Retina (tissue), 1 donor: ENCODE measurements at regions not wholly inside any gene's neighbourhood (a gene's known extent, or its start where the extent isn't known, plus 50 kb on each side); places are given as distances from the start of the nearest gene placed in this dataset.
A peak's percentile ranks its signal among the peaks of the same experiment; 100 is the strongest.

Experiments
- DNase-seq: peaks from one replicate; pipeline ENCODE4 v3.0.0-alpha.2; 2016

- DNase-seq: no peak
Measured at GRCh38 chr2:120461546-120462537, 115.9 kb downstream of the INHBB start.

DNA sequence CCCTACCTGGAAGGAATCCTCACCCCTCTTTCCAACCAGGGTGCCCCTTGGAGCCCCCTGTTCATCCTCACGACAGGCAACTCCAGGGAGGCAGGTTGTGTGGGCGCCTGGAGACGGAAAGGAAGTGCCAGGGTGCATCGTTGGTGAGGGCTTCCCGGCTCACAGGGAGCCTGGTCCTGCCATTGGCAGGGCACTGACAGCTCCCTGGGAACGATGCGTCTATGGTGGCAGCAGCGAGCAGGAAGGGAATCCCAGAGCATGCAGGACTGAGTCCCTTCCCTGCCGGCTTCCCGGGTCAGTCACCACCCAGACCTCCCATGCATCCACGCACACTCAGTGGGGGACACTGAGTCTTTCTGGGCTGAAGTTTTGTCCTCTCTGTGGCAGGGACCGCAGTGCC lies 117.6 kb downstream of the INHBB start:
- no peak for DNase-seq

GRCh38 chr2:120463996-120464395 lies 118.1 kb downstream of the INHBB start:
- DNase-seq: no peak

- DNase-seq: no peak
Measured at GRCh38 chr2:120464448-120464931, 118.6 kb downstream of the INHBB start.

DNA sequence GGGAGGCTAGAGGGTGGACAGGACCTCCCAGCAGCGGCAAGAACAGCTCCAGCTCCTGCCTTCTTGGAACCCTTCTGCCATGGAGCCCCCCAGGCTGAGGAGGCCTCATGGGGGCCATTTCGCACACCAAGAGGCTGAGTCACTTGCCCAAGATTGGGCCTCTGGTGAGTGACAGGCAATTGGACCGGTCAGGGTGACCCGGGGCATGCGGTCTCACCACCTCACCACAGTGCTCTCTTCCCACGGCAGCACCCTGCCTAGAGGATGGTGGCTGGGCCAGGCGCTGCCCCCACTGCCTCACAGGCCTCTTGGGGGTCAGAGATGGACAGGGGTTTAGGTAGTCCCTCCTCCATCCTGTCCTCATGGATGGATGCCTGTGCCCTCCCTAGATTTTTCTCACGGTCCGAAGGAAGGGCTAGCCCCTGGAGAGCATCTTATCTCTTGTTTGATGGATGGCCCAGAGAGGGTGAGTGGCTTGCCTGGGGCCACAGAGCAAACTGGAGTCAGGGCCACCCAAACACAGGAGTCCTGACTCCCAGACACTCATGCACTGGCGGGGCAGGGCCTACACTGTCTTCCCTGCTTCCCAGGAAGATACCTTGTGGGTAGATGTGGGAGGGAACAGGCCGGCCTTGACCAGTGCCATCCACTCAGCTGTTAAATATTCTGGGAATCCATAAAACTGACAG lies 119.2 kb downstream of the INHBB start:
- no peak for DNase-seq

GRCh38 chr2:120465701-120465988 lies 119.7 kb downstream of the INHBB start:
- DNase-seq: no peak

GRCh38 chr2:120465989-120466703 lies 120.2 kb downstream of the INHBB start:
- peak; percentile 67 for DNase-seq

DNA sequence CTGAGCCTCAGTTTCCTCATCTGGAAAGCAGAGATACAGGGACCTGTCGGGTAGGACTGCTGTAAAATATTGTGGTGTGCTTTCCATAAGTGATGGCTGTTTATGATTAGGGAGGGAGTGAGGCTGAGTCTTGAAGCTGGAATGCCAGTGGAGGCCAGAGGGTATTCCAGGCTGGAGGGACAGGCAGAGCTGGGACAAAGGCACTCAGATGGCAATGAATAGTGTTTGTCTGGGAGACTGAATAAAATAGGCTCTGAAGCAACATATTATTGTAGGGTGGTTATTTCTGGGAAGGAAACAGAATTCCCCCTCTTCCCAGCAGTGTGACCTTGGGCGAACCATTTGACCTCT lies 120.7 kb downstream of the INHBB start:
- no peak for DNase-seq

DNA sequence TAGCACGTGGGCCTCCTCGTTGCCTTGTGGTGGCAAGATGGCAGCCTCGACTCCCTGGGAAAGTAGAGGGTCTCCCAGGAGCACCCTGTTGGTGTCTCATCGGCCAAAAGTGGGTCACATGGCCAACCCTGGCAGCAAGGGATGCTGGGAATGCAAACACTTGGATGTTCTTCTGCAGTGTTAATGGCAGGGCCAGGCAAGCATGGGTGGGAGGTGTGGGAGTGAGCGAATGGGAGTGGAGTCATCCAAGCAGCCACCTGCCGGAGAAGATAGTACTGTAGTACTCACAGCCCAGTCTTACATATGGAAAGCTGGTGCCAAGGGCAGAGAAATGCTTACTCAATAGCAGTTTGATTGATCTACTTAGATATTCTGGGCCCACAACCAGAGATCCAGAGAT lies 122.2 kb downstream of the INHBB start:
- no peak for DNase-seq

GRCh38 chr2:120469426-120469825 lies 123.5 kb downstream of the INHBB start:
- DNase-seq: no peak

DNA sequence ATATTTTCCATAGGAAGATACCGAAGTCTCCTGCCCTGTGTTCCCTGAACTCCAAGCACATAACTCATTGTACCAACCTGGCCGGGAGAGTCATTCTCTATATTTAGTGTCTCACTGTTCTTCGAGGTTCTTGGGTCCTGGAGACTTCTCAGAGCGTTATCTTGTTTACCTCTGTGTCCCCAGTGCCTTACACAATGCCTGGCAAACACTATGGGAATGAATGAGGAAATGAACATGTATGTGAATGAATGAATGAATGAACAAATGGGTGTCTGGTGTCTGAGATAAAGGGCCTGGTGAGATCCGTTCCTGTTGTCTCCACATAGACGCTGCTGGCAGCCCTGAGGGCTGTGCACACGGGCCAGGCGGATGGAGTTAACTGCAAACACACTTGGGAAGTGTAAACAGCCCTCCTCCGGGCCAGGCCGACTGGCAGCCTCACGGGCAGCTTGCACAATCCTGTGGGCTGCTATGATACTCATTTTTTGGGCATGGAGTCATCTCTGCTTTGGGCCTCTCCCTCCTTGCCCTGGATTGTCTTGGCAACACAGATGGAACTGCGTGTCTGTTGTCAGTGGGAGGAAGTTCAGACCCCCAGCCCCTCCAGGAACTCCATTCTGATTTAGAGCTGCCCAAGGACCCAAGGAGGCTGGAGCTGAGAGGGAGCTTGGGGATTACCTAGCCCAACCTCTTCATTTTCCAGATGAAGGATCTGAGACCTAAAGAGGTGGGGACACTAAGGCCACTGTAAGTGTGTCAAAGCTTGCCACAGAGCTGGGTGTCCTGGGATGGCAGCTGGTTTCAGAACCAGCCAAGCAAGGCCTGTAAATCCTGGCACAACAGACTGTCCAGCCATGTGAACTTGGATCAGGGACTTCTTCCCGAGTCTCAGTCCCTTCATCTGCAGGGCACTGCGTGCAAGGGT lies 124.4 kb downstream of the INHBB start:
- no peak for DNase-seq

DNA sequence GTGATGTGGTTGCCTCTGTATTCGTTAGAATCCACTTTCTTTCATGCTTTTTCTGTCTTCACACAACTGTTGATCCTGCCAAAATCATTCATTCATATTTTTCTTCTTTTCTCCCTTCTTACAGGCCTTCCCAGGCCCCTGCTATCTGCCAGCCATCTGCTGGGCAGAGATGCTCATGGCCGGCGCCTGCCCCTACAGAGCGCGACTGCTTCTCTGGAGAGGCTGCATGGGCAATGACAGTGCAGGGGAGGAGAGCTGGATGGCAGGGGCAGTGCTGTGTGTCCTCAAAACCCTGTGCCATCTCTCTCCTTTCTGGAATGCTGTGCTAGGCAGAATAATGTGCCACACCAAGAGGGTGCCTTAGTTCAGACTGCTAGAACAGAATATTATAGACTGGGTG lies 125.2 kb downstream of the INHBB start:
- no peak for DNase-seq

DNA sequence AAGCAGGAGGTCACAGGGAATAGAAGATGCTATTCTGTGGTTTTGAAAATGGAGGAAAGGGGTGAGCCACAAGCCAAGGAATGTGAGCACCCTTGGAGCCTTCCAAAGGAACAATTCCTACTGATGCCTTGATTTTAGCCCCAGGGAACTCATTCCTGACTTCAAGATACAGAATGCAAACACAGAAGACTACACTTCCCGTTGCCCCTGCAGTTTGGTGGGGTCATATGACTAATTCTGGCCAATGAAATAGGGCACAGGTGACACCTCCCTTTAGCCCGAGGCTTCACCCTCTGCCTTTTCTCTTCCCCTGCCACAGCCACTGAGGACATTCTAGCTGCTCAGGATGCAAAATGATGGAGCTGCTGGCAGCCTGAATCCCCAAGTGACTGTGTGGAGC lies 126.1 kb downstream of the INHBB start:
- DNase-seq: no peak

DNA sequence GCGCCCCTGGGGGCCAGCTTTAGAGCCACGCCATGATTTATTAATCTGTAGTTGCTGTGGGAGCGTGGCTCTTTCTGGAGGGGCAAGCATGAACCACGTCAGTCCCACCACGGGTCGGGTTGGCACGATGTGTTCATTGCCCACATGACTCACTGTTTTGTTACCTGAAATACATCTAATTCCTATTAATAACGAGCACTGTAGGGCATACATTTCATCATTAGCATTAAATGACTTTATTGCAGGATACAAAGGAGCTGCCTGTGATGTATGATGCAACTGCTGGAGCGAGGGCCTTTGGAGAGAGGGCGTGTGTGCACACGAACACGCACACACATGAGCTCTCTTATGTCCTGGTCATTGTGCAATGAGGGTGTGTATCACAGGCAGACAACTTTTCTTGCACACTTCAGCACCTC lies 127.0 kb downstream of the INHBB start:
- DNase-seq: no peak

DNA sequence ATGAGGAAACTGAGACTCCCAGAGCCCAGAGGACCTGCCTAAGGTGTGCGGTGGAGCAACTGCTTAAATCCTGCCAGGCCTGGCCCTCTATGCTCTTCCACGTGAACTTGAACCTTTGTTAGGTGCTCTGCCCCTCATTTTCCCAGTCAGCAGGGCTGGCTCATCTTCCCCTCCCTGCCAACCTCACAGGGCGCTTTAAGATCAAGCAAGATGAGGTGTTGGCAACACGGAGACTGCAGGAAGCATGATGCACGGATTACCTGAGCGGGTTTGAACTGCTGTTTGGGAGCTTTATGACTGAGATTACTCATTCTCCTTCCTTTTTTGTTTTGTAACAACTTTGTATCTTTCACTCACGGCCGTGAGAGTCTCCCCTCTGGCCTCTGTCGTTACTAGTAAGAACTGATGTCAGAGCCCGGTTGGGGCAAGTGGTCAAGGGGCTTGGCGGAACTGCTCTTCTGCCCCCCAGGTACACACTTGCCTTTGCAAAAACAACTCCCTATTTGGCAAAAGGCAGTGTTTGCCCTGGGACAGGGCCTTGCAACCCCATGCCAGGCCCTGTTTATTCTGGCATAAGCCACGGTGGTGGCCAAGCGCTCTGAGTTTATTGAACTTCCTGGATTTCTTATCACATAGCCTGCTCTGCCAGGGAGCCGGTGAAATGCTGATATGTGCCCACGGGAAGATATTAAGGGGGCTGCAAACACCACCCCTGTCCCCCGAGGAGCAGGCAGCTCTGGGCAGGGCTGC lies 127.8 kb downstream of the INHBB start:
- no peak for DNase-seq

DNA sequence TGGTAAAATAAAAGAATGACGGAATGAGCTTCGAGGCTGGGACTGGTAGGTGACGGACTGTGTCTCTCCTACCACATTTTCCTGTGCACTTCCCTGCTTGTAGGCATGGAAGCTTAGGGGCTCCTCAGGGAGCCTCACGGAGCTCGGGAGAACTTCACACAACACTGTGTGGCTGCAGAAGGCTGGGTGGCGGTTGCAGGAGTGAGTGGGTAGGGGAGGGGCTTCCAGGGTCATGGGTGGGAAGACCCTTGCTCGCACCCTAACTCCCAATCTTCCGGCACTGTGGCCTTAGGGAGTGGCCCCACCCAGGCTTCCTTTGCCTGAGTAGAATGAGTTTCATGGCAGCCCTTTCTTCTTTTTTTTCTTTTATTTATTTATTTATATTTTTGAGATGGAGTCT lies 128.6 kb downstream of the INHBB start:
- no peak for DNase-seq

- DNase-seq: no peak
Measured at GRCh38 chr2:120476141-120476540, 130.2 kb downstream of the INHBB start.

GRCh38 chr2:120477198-120477597 lies 131.3 kb downstream of the INHBB start:
- no peak for DNase-seq

- no peak for DNase-seq
Measured at GRCh38 chr2:120477831-120478481, 132.0 kb downstream of the INHBB start.

- DNase-seq: no peak
Measured at GRCh38 chr2:120480346-120480902, 134.5 kb downstream of the INHBB start.

- no peak for DNase-seq
Measured at GRCh38 chr2:120480903-120481445, 135.0 kb downstream of the INHBB start.
